CD4-positive, alpha-beta T cell treated with Interleukin-10 for 1 hour (primary cell): ENCODE measurements at regions not wholly inside any gene's neighbourhood (a gene's known extent, or its start where the extent isn't known, plus 50 kb on each side); places are given as distances from the start of the nearest gene placed in this dataset.

Experiments used
- DNase-seq: peaks from one replicate; pipeline ENCODE4 v3.0.0-alpha.2; 2020

GRCh38 chr14:96638041-96638855 is 136.1 kb downstream of the PAPOLA start:
- DNase-seq: no peak

- no peak for DNase-seq
These were observed 137.4 kb downstream of the PAPOLA start for GRCh38 chr14:96639550-96639949.

DNA sequence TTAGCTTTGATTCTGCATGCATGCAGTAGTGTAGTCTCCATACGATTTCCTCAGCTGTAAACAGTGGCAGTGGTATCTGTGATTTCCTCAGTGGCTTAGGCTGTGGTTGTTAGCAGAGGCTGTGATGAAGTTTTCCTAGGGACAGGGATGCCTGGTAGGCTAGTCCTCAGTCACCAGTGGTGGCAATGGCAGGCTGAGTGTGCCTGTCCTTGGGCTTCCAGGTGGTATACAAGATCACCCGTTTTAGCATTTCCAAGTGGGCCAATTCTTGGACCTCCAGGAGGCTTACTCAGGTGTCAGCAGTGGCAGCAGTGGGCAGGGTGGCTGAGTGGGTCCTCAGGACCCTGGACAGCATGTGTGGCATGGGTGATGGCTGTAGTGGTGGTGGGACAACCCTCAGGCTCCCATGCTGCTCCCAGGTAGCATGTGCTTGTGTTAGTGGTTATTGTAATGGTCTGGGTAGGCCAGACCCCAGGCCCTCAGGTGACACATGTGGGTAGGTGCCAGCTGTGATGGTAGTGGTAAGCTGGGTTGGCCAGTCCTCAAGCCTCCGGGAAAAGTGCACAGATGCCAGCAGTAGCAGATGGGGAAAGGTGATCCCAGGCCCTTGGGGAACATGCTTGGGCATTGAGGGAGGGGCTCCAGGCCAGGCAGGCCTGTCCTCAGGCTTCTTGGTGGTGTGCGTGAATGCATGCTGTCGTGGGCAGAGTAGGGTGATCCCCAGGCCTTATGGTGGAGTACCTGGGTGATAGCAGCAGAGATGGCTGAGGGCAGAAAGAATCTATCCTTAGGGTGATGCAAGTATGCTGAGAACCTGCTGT is 146.5 kb downstream of the PAPOLA start:
- DNase-seq: no peak

- DNase-seq: no peak
These were observed 147.1 kb downstream of the PAPOLA start for GRCh38 chr14:96649327-96649601.

DNA sequence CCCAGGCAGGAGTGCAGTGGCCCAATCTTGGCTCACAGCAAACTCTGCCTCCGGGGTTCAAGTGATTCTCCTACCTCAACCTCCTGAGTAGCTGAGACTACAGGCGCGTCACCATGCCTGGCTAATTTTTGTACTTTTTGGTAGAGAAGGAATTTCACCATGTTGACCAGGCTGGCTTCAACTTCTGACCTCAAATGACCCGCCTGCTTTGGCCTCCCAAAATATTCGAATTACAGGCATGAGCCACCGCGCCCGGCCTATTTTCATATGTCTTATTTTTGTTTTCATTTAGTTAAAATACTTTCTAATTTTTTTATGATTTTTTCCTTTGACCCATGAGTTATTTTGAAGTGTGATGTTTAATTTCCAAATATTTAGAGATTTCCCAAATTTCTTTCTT is 143.6 kb upstream of the VRK1 start:
- no peak for DNase-seq

- no peak for DNase-seq
These were observed 138.6 kb upstream of the VRK1 start for GRCh38 chr14:96658611-96659010.

DNA sequence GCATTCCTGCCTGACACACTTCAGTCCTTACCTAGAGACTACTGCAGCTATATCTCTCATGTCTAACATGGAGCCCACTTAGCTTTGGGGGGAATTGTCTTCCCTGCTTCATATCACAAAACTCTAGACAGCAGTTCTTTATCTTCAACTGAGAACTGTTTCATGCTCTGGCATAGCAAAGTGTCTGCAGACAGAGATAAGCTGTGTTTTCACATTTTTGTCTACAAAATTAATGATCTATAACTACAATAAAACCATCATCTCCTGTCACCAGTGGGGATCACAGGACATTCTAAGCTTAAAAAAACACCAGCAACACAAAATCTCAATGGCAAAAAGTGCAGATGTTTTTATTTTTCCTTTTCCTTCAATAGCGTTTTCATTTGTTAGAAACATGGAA is 137.1 kb upstream of the VRK1 start:
- no peak for DNase-seq

GRCh38 chr14:96660667-96661066 is 136.5 kb upstream of the VRK1 start:
- no peak for DNase-seq

DNA sequence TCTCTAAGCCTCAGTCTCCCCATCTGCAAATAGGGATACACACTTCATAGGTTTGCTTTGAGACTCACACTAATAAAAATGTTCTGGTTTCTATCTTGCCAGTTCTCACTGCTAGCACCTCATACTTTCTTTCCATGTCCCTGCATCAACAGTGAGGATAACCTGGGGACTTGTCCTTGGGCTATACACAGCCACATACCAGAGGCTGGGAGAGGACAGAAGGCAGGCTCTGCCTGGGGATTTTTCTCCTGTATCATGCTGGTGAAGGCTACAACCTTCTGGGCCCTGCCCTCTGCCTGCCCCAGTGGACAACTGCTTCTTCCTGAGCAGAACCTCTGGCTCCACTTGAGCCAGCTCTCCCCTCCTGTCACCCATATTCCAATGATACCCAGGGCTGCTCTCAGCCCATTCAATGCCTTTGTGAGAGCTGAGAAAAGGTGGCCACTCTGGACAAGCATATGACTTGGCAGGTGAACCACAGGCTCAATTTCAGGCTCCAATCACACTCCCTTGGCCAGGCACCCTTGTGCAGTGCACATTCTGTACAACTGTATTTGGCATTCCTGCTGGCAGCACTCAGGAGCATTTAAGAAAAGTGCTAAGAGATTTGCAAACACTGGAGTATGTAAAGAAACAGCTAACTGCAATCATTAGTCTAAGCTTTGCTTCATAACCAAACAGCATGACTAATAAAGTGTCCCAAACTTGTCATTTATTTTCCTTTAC is 135.8 kb upstream of the VRK1 start:
- DNase-seq: no peak

DNA sequence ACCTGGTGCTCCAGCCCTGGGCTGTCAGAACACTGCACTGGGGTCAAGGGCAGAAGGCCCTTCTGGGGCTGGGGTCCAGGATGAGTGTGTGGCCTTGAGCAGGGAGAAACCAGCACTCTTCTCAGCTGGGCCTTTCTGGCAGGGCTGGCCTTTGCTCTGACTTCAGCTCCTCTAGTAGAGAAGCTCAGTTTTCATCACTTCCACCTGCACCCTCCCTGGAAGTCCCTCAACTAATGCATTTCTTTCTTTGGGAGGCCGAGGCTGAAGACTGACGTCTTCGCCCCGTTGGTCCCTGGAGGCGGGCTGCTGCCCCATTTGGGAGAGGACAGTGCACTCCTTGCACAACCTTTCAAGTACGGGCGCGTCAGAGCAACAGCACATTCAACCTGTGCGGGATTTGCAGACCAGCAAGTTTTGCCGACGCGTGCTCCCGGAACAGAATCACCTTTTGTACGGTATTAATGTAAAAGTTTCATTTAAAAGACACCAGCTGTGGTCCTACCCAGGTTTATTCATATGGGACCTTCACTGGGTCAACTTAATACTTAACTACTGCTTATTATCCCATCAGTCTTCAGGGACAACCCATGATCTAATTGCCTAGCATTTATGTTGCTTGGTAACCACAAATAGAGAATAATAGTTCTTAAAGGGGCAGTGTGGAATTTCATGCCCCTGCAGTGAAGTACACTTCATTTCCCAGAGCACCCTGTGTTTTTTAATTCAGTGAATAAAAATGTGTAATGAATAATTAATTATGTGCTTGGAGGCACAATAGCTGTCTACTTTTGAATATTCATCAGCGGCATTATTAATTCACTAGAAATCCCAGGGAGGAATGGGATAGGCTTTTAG is 134.8 kb upstream of the VRK1 start:
- DNase-seq: no peak

- DNase-seq: no peak
These were observed 134.1 kb upstream of the VRK1 start for GRCh38 chr14:96663076-96663475.

DNA sequence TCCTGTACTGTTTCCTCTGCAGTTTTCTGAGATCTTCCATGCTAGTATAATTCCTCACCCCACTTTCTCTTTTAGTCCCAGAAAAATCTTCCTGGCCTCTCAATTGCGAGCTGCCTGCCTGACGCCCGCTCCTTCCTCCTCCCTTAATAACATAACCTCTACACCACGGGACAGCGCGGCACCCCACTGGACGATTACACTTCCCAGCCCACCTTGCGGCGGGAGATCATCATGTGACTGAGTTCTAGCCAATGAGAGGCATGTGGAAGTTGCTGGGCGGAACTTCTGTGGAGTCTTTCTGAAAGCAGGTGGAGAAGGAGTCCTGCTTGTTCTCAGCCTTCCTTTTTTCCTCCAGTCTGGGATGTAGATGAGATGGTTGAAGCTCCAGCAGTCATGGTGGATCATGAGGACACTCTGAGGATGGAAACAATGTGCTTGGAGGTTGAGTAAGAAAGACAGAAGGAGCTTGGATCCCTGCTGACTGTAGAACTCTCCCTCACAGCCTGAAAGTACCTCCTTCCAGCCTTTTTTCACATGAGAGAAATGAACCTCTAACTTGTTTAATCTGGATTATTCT is 133.6 kb upstream of the VRK1 start:
- no peak for DNase-seq

- no peak for DNase-seq
These were observed 131.1 kb upstream of the VRK1 start for GRCh38 chr14:96666088-96666487.

DNA sequence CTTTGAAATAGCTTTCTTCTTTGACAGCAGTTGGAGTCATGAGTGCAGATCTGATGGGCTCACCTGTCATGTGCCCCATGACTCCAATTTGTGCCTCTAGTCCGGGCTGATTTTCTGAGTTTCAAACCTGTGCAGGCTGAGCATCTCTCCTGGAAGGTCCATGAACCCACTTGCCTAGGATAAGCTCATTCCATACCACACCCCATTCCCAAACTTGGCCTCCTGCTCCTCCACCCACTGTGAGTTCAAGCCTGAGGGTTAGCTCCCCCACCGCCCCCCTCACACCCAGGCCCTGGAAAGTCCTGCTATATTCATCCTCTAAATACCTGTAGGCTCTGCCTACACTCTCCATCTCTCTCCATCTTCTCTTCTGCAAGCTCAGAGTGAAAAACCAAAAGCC is 126.8 kb upstream of the VRK1 start:
- no peak for DNase-seq

- no peak for DNase-seq
These were observed 126.0 kb upstream of the VRK1 start for GRCh38 chr14:96671218-96671617.

DNA sequence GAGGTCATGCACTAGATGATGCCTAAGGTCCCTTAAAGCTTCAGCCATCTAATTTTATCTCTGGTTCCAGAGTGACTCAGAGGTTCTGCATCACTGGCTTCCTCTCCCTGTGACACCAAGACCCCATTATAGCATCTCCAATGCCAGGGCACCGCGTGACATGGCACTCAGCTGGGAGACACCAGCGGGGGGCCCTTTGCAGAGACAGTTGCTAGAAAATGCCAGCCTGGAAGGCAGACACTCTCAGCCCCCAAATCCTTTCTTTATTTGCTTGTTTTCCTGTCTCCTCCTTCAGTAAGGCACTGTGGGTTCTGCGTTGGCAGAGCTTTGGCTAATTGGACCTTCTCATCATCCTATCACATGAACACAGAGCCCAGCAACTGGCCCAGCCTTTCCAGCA is 123.5 kb upstream of the VRK1 start:
- DNase-seq: no peak

GRCh38 chr14:96674121-96674520 is 123.1 kb upstream of the VRK1 start:
- no peak for DNase-seq

- no peak for DNase-seq
These were observed 121.0 kb upstream of the VRK1 start for GRCh38 chr14:96676166-96676565.

- DNase-seq: no peak
These were observed 115.4 kb upstream of the VRK1 start for GRCh38 chr14:96681829-96682228.

GRCh38 chr14:96682401-96682800 is 114.8 kb upstream of the VRK1 start:
- no peak for DNase-seq

DNA sequence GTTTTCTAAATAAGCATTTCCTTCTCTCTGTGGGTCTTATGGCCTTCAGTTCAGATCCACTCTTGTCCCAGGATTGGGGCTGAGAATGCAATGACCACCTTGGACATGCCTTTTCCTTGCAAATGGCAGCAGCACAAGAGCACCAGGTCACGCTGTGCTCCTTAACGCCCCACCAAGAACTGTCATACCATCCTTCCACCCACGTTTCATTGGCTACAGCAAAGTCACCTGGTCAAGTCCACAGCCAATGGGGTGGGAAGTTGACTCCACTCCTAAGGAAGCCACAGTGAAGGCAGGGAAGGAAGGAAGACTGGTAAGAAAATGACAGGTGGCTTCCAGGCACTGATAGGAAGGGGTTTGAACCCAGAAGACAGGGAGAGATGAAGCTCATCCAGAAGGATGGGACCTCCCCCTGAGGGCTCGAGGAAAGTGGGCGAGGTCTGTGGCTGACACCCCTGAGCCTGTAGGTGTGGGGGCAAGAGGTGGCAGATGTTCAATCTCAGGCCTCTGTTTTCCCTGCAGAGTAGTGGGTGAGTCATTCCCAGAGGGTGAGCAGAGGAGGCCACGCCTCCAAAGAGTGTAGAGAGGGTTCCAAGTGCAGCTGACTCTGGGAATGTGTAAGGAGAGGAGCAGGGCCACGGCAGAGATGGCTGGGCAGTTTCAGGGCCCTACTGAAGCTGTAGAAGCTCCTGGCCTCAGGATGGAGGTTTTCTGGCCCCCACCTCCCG is 113.5 kb upstream of the VRK1 start:
- DNase-seq: no peak

GRCh38 chr14:96686126-96686525 is 111.1 kb upstream of the VRK1 start:
- no peak for DNase-seq
